ENCODE measurements at regions not wholly inside any gene's neighbourhood (a gene's known extent, or its start where the extent isn't known, plus 50 kb on each side); places are given as distances from the start of the nearest gene placed in this dataset.
"Not testable (repeated sequence)": the region's sequence is repeated elsewhere in the genome, so short reads cannot be mapped to it uniquely, and the experiment has no call there.

GRCh38 chrX:26848511-26848910, 614.6 kb downstream of the PPP4R3C start:
- Mint-ChIP-seq H3K4me1 (no peaks in the 10 kb centered on the region), H3K4me3 (no peak overlapping the region), H3K9me3 (ENCODE audit: low read depth) (peaks cover 4% of the 10 kb centered on the region), H3K27me3 (no peaks in the 10 kb centered on the region), H3K36me3 (ENCODE audit: low read depth) (no peaks in the 10 kb centered on the region), H3K27ac (no peak overlapping the region)
- CTCF ChIA-PET: no interaction called here
- POLR2A ChIA-PET: no interaction called here
- intact Hi-C loops (cut with DNase I, micrococcal nuclease): no loop called here
- no peak for ATAC-seq
- no peak for DNase-seq

DNA sequence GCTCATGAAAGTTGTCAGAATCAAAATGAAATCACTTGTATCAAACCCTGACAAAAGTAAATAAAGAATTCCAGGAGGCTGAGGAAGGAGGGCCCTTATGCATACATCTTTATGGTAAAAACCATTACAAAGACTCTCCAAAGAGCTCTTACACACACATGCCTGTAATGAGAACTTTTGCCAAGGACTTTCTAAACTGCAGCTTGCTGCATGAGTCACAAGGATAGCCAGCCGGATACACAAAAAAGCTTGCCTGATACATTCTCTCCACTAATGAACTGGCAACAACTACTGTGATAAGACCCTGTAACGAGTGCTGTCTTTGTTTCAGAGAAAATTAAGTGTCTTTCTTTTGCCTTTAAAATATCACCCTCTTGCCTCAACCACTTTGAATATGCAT, 618.1 kb downstream of the PPP4R3C start:
- Mint-ChIP-seq H3K4me3 (no peak overlapping the region), H3K36me3 (ENCODE audit: low read depth) (no peaks in the 10 kb centered on the region), H3K27me3 (no peaks in the 10 kb centered on the region), H3K4me1 (no peaks in the 10 kb centered on the region), H3K9me3 (ENCODE audit: low read depth) (peaks cover 4% of the 10 kb centered on the region), H3K27ac (no peak overlapping the region)
- ChIA-PET POLR2A (no interaction called here), CTCF (no interaction called here)
- intact Hi-C loops (cut with DNase I, micrococcal nuclease): no loop called here
- DNase-seq (no peak), ATAC-seq (no peak)

DNA sequence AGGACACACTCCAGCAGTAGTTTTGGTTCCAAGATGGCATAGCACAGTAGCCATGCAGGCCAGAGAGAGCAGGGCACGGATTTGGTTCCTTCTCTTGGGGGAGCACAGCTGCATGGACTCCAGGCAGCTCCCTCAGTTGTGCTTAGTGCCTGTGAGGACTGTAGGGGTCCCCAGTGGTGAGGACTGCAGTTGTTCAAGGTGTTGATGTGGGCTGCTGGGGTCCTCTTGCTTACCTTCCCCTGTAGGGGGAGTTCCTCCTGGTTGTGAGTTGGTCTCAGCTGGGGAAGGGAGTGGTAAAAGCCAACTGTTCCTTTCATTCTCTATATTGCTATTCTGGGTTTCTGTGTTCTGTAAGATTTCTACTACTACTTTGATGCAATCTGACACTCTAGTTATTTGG, 606.5 kb downstream of the MAGEB5 start:
- Mint-ChIP-seq H3K4me1 (no peaks in the 10 kb centered on the region), H3K27ac (no peak overlapping the region), H3K27me3 (no peaks in the 10 kb centered on the region), H3K36me3 (ENCODE audit: low read depth) (no peaks in the 10 kb centered on the region), H3K9me3 (ENCODE audit: low read depth) (peaks cover 4% of the 10 kb centered on the region), H3K4me3 (no peak overlapping the region)
- ChIA-PET CTCF (no interaction called here), POLR2A (no interaction called here)
- DNase-seq: no peak
- ATAC-seq: no peak
- intact Hi-C loops (cut with DNase I, micrococcal nuclease): no loop called here

DNA sequence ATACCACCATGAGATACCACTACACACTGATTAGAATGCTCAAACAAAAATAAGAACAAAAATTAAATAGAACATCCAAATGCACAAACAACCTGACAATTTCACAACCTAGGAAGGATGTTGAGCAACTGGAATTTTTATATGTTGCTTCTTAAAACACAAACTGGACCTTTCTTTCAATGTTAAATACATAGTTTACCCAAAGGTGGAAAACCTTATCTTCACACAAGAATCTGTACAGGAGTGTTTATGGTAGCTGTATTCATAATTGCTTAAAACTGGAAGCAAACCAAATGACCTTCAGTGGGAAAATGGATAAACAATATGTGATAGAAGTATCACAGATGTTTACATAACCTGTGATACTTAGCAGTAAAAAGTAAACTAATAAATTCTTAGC, 573.8 kb downstream of the MAGEB5 start:
- Mint-ChIP-seq H3K9me3 (ENCODE audit: low read depth) (peaks cover 2% of the 10 kb centered on the region), H3K4me3 (no peak overlapping the region), H3K27me3 (no peaks in the 10 kb centered on the region), H3K27ac (no peak overlapping the region), H3K4me1 (no peaks in the 10 kb centered on the region), H3K36me3 (ENCODE audit: low read depth) (no peaks in the 10 kb centered on the region)
- CTCF ChIA-PET: no interaction called here
- intact Hi-C loops (cut with DNase I, micrococcal nuclease): loop anchor here in 1 of 2 experiments (10.0 kb wide), 2 partner anchors 545 to 895 kb away; no protein-coding TSS in a partner anchor
- no peak for ATAC-seq
- DNase-seq: no peak
- POLR2A ChIA-PET: no interaction called here

- Mint-ChIP-seq H3K27me3 (no peaks in the 10 kb centered on the region), H3K36me3 (ENCODE audit: low read depth) (no peaks in the 10 kb centered on the region), H3K4me1 (no peaks in the 10 kb centered on the region), H3K27ac (no peak overlapping the region), H3K9me3 (ENCODE audit: low read depth) (peaks cover 2% of the 10 kb centered on the region), H3K4me3 (no peak overlapping the region)
- ChIA-PET POLR2A (no interaction called here), CTCF (no interaction called here)
- DNase-seq: no peak
- intact Hi-C loops (cut with DNase I, micrococcal nuclease): loop anchor here in 1 of 2 experiments (10.0 kb wide), 2 partner anchors 546 to 896 kb away; no protein-coding TSS in a partner anchor
- no peak for ATAC-seq
Measured at GRCh38 chrX:26788402-26788998, 572.5 kb downstream of the MAGEB5 start.

DNA sequence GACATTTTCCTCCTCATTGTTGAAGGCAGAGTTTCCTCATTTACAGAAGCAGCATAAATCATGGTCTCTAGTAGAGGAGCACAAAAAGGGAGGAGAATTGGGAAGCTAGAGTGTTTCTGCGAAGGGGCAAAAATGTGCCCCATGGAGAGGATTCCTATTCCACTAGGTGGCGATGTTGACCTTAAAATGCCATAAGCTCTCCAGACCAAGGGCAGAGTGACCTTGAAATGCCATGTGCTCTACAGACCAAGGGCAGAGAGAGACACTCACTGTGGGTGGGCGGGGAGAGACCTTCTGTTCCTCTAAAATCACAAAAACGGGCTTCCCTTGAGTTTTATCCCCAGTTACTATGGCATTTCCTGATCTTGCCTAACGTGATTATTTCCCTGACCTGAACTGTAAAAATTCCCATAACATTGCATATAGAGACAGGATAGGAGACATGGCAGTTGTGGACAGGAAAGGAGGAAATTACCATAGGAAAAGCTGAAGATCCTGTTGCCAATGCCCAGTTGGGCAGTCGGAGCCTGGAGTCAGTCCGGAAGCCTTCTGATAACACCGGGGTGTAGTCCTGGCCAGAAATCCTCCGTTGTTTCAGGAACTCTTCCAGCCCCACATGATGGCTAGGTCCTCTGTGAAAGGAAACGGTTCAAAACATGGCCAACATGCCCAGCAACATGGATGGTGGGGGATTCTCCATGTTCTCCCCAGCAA, 567.7 kb downstream of the MAGEB5 start:
- intact Hi-C loops (cut with DNase I, micrococcal nuclease): loop anchor here (1.0 to 10.0 kb wide), 6 partner anchors 134 to 901 kb away; no protein-coding TSS in a partner anchor
- Mint-ChIP-seq H3K4me3 (no peak overlapping the region), H3K27ac (no peak overlapping the region), H3K9me3 (ENCODE audit: low read depth) (no peaks in the 10 kb centered on the region), H3K4me1 (no peaks in the 10 kb centered on the region), H3K27me3 (no peaks in the 10 kb centered on the region), H3K36me3 (ENCODE audit: low read depth) (no peaks in the 10 kb centered on the region)
- no peak for ATAC-seq
- peak; percentile 9 for DNase-seq
- CTCF ChIA-PET: interaction anchor here (1.0 kb wide), 1 partner anchor 403 kb away, joined by 3 read pairs; no protein-coding TSS in a partner anchor
- POLR2A ChIA-PET: no interaction called here

GRCh38 chrX:26778320-26778888, 562.4 kb downstream of the MAGEB5 start:
- intact Hi-C loops (cut with DNase I, micrococcal nuclease): no loop called here
- no peak for ATAC-seq
- Mint-ChIP-seq H3K36me3 (ENCODE audit: low read depth) (no peaks in the 10 kb centered on the region), H3K27me3 (no peaks in the 10 kb centered on the region), H3K9me3 (ENCODE audit: low read depth) (peaks cover 5% of the 10 kb centered on the region), H3K4me1 (no peaks in the 10 kb centered on the region), H3K27ac (no peak overlapping the region), H3K4me3 (no peak overlapping the region)
- ChIA-PET CTCF (no interaction called here), POLR2A (no interaction called here)
- DNase-seq: no peak

- Mint-ChIP-seq H3K36me3 (ENCODE audit: low read depth) (no peaks in the 10 kb centered on the region), H3K27ac (no peak overlapping the region), H3K4me3 (no peak overlapping the region), H3K9me3 (ENCODE audit: low read depth) (no peaks in the 10 kb centered on the region), H3K27me3 (no peaks in the 10 kb centered on the region), H3K4me1 (no peaks in the 10 kb centered on the region)
- DNase-seq (no peak), ATAC-seq (no peak)
- intact Hi-C loops (cut with DNase I, micrococcal nuclease): no loop called here
- CTCF ChIA-PET: no interaction called here
- POLR2A ChIA-PET: no interaction called here
Measured at GRCh38 chrX:26762253-26762652, 546.3 kb downstream of the MAGEB5 start.

DNA sequence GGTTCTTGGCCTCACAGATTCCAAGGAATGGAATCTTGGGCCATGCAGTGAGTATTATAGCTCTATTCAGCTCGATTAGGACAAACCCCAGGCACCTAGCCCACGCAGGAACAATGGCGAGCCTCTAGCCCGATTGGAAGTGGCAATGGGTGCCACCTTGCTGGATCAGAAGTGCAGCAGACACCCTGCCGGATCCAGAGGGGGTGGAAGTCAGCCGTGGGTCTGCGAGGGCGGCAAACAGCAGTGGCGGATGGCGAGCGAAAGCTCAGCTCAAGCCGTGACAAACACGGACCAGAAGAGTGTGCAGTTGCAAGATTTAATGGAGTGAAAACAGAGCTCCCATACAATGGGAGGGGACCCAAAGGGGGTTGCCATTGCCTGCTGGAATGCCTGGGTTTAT, 539.8 kb downstream of the MAGEB5 start:
- intact Hi-C loops (cut with DNase I, micrococcal nuclease); H3K27ac Mint-ChIP-seq; CTCF ChIA-PET; H3K9me3 Mint-ChIP-seq (ENCODE audit: low read depth); DNase-seq; H3K27me3 Mint-ChIP-seq; ATAC-seq; H3K4me1 Mint-ChIP-seq; POLR2A ChIA-PET; H3K36me3 Mint-ChIP-seq (ENCODE audit: low read depth); H3K4me3 Mint-ChIP-seq: not testable (repeated sequence)

DNA sequence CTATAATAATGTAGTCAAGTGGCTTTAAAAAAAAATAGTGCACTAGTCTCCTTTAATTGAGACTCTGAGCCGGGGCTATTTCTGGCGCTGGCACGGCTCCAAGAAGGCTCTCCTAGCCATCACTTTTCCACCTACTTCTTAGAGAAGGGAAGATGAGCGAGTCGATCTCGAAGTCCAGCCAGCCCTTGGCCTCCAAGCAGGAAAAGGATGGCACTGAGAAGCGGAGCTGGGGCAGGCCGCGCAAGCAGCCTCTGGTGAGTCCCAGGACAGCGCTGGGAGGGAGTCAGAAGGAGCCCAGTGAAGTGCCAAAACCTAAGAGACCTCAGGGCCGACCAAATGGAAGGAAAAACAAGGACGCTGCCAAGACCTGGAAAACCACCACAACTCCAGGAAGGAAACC, 531.9 kb downstream of the MAGEB5 start:
- H3K36me3 Mint-ChIP-seq (ENCODE audit: low read depth): no peaks in the 10 kb centered on the region
- CTCF ChIA-PET: no interaction called here
- H3K4me3 Mint-ChIP-seq: no peak overlapping the region
- ATAC-seq (no peak), DNase-seq (no peak)
- no peaks in the 10 kb centered on the region for H3K4me1 Mint-ChIP-seq
- no peaks in the 10 kb centered on the region for H3K27me3 Mint-ChIP-seq
- intact Hi-C loops (cut with DNase I, micrococcal nuclease): no loop called here
- no peaks in the 10 kb centered on the region for H3K9me3 Mint-ChIP-seq (ENCODE audit: low read depth)
- POLR2A ChIA-PET: no interaction called here
- H3K27ac Mint-ChIP-seq: no peak overlapping the region

GRCh38 chrX:26722666-26723428, 506.9 kb downstream of the MAGEB5 start:
- intact Hi-C loops (cut with DNase I, micrococcal nuclease): no loop called here
- no peaks in the 10 kb centered on the region for H3K4me1 Mint-ChIP-seq
- peaks cover 3% of the 10 kb centered on the region for H3K9me3 Mint-ChIP-seq (ENCODE audit: low read depth)
- ATAC-seq (no peak), DNase-seq (no peak)
- no peak overlapping the region for H3K27ac Mint-ChIP-seq
- no peaks in the 10 kb centered on the region for H3K27me3 Mint-ChIP-seq
- H3K36me3 Mint-ChIP-seq (ENCODE audit: low read depth): no peaks in the 10 kb centered on the region
- ChIA-PET CTCF (no interaction called here), POLR2A (no interaction called here)
- no peak overlapping the region for H3K4me3 Mint-ChIP-seq

DNA sequence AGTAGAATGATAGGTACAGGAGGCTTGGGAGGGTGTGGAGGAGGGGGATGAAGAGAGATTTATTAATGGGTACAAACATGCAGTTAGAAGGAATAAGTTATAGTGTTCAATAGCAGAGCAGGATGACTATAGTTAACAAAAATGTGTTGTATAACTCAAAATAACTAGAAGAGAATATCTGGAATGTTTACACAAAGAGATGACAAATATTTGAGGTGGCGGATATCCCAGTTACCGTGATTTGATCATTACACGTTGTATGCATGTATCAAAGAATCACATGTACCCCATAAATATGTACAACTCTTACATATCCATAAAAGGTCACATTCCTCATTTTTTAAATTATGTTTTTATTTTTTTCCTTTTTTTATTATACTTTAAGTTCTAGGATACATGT, 456.6 kb downstream of the MAGEB5 start:
- Mint-ChIP-seq H3K4me1 (no peaks in the 10 kb centered on the region), H3K27me3 (no peaks in the 10 kb centered on the region)
- no peak for DNase-seq

More for the DNA sequence above, 456.6 kb downstream of the MAGEB5 start:
- intact Hi-C loops (cut with DNase I, micrococcal nuclease): no loop called here
- ChIA-PET POLR2A (no interaction called here), CTCF (no interaction called here)
- Mint-ChIP-seq H3K36me3 (ENCODE audit: low read depth) (no peaks in the 10 kb centered on the region), H3K27ac (no peak overlapping the region), H3K4me3 (no peak overlapping the region), H3K9me3 (ENCODE audit: low read depth) (peaks cover 3% of the 10 kb centered on the region)
- no peak for ATAC-seq

Measured in activated CD4-positive, alpha-beta T cell treated with anti-CD3 and anti-CD28 coated beads for 36 hours (primary cell).